SK-N-MC (cell line): ENCODE measurements at regions not wholly inside any gene's neighbourhood (a gene's known extent, or its start where the extent isn't known, plus 50 kb on each side); places are given as distances from the start of the nearest gene placed in this dataset.

Source experiments
- DNase-seq: peaks from one replicate; pipeline ENCODE4 v3.0.0-alpha.2; 2011; ENCODE audit warnings: low read depth, low spot score
- H3K27ac ChIP-seq: fragments of 200-600 bp; sonication (generic); 2 replicates; pipeline ENCODE4 v1.5.1; 2016; ENCODE audit warnings: mixed run types
- H3K36me3 ChIP-seq: fragments of 200-600 bp; sonication (generic); 2 replicates; pipeline ENCODE4 v1.6.1; 2017; ENCODE audit warnings: antibody characterized with exemption, low read length, mixed read lengths; ENCODE audit not compliant: insufficient read depth
- H3K4me3 ChIP-seq: fragments of 200-600 bp; sonication (generic); 2 replicates; pipeline ENCODE4 v1.5.1; 2016
- H3K9ac ChIP-seq: fragments of 200-600 bp; sonication (generic); 2 replicates; pipeline ENCODE4 v1.8.0; 2017; ENCODE audit warnings: mixed run types, mixed read lengths; ENCODE audit not compliant: insufficient read length
- H3K9me3 ChIP-seq: fragments of 200-600 bp; sonication (generic); 2 replicates; pipeline ENCODE4 v1.6.1; 2017; ENCODE audit warnings: low read depth, mild to moderate bottlenecking, antibody characterized with exemption, low read length, moderate library complexity, mixed read lengths
- EZH2 ChIP-seq: fragments of 200-600 bp; sonication (generic); IDR thresholded peaks from one replicate; pipeline ENCODE4 v1.6.1; 2017; ENCODE audit warnings: antibody characterized with exemption
- FOXP2 ChIP-seq: optimal IDR thresholded peaks from 2 replicates; pipeline ENCODE3; 2011; ENCODE audit warnings: mild to moderate bottlenecking, moderate library complexity; ENCODE audit not compliant: insufficient read depth; ENCODE audit errors: extremely low read length, control extremely low read depth
- POLR2AphosphoS5 ChIP-seq: IDR thresholded peaks from 2 replicates; pipeline ENCODE4 v1.6.1; 2012; ENCODE audit warnings: mild to moderate bottlenecking, low read depth, low read length, borderline replicate concordance

DNA sequence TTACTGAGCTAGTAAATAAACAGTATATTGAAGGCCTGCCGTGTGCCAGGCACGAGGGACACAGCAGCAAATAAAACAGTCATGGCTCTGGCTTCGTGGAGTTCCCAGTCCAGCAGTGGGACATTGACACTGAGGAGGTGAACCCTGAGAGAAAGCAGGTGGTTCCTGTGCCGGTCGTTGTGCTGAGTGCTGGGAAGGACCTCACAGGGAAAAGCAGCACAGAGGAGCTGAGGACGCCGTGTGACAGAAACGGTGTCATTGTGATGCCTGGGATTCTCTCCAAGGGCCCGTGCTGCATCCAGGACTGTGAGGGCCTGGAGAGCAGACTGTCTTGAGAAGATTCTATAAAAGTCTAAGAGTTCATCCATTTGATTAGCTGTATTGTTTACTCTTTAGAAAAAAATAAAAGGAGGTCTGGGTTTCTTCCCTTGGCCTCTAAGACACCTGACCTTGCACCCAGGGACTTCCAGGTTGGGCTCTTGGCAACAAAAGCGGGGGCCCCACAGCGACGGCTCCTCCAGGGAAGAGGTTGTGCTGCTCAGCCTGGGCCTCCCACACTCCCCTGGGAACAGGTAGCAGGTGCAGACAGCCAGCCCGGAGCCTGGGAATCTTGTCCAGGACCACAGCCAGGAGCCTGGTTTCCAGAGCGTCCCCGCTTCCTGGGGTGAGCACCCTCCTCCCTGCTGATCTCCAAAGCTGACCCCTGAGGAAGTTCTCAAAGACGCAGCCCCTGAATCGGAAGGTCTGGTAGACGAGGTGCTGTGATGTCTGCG is 251.2 kb upstream of the PMEPA1 start:
- TF ChIP-seq FOXP2 (no peak), POLR2AphosphoS5 (no peak), EZH2 (no peak)

DNA sequence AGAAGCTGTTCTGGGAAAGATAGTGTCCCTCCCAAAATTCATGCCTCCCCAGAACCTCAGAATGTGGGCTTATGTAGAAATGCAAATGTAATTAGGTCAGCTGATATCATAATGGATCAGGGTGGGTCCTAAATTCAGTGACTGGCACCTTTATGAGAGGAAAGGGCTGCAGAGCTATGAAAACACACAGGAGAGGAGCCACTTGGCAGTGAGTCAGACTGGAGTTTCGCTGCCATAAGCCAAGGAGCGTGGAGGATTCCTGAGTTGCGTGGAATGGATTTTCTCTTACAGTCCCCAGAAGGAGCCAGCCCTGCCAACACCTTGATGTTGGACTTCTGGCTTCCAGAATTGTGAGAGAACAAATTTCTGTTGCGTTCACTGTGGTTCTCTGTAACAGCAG is 249.8 kb upstream of the PMEPA1 start:
- no peak for TF ChIP-seq EZH2
- no peak for TF ChIP-seq FOXP2
- no peak for TF ChIP-seq POLR2AphosphoS5
- Histone ChIP-seq H3K9me3 (no peaks in the 10 kb centered on the region), H3K9ac (no peak overlapping the region), H3K27ac (no peak overlapping the region), H3K4me3 (no peak overlapping the region), H3K36me3 (no peaks in the 10 kb centered on the region)
- no peak for DNase-seq

More for the DNA sequence above, 251.2 kb upstream of the PMEPA1 start:
- no peak overlapping the region for H3K4me3 ChIP-seq
- H3K27ac ChIP-seq: no peak overlapping the region
- no peak for DNase-seq
- H3K9me3 ChIP-seq: no peaks in the 10 kb centered on the region
- H3K36me3 ChIP-seq: no peaks in the 10 kb centered on the region
- H3K9ac ChIP-seq: no peak overlapping the region

DNA sequence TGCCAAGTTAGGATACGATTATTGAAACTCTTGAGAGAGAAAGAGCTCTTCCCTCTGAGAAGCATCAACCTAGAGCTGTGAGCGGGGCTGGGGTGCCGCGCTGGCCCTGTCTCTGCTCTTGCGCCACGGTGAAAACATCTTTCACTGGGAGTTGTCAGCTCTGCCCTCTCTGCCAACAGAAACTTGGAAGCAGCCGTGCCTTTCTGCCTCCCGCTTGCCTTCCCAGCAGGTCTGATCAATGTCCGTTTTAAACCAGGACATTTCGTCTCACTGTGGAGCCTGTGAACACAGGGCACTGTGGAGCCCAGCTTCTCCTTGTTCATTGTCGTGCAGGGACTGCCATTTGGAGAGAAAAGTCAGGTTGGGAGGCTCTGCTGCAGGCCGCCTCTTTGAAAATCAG is 249.2 kb upstream of the PMEPA1 start:
- H3K4me3 ChIP-seq: no peak overlapping the region
- no peak for TF ChIP-seq EZH2
- TF ChIP-seq POLR2AphosphoS5: no peak
- no peak for TF ChIP-seq FOXP2
- no peaks in the 10 kb centered on the region for H3K9me3 ChIP-seq
- H3K36me3 ChIP-seq: no peaks in the 10 kb centered on the region
- no peak overlapping the region for H3K27ac ChIP-seq
- no peak overlapping the region for H3K9ac ChIP-seq
- no peak for DNase-seq

DNA sequence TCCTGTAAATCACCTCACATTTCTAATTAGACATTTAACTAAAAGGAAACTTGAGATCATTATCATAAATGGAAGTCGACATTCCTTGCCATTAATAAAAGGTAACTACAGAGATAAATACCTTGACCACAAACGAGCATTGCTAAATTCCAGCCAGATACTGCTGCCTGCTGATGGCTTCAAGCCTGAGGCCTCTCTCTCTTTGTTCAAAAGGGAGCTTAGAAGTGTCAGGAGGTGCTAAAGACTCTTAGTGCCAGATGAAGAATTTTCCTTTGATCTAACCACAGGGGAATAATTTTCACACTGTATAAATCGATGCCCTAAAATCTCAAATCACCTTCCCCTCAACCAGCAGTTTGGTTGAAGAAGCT is 248.2 kb upstream of the PMEPA1 start:
- DNase-seq: no peak
- no peak overlapping the region for H3K27ac ChIP-seq
- TF ChIP-seq EZH2: no peak
- no peak for TF ChIP-seq POLR2AphosphoS5
- no peak for TF ChIP-seq FOXP2
- H3K9me3 ChIP-seq: no peaks in the 10 kb centered on the region
- H3K36me3 ChIP-seq: no peaks in the 10 kb centered on the region
- no peak overlapping the region for H3K4me3 ChIP-seq
- no peak overlapping the region for H3K9ac ChIP-seq

DNA sequence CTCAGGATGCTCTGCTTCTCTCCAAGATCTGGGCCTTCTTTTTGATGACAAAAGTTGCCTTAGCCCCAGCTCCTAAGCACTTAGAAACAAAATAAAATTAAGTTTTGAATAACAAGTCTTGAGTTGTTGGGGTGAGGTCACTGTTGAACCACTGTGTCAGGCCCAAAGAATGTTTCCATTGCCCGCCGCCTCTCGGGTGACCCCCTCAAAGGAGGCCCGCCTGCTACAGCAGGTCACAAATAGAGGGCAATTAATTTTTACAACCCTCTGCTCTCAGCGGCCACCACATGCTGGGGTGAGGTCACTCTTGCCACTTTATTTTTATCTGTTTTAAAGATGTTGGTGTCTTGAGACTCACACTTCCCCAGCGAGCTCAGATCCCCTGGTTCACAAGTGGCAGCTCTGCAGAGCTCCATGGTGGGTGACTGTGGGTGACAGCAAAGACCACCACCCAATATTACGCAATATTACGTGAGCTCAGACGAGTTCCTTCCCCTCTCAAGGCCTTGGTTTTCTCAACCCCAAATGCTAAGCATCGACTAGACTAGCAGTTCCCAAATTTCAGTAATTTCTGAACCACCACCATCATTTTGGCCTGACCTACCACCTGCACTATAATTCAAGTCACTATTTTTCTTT is 247.7 kb upstream of the PMEPA1 start:
- no peak overlapping the region for H3K4me3 ChIP-seq
- no peak overlapping the region for H3K9ac ChIP-seq
- no peaks in the 10 kb centered on the region for H3K36me3 ChIP-seq
- H3K9me3 ChIP-seq: no peaks in the 10 kb centered on the region
- no peak for DNase-seq
- H3K27ac ChIP-seq: no peak overlapping the region
- TF ChIP-seq FOXP2: no peak
- no peak for TF ChIP-seq EZH2
- TF ChIP-seq POLR2AphosphoS5: no peak

DNA sequence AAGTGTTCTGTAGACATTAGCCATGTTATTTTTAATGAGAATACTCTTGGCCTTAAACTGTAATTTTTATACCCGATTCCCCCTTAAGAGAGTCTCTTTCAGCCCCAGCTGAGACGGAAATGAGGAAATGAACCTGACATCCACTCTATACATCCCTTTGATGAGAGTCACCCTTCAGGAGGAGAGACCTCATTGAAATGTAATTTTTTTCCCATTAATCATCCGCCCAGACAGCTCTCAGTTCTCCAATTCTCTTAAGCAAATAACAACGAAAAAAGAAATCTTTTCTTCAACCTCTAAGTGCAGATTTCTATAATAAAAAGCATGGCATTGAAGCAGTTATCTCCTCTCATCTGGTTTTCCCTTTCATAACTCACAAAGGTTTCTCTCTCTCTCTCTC is 243.8 kb upstream of the PMEPA1 start:
- no peaks in the 10 kb centered on the region for H3K36me3 ChIP-seq
- no peak overlapping the region for H3K4me3 ChIP-seq
- H3K9ac ChIP-seq: no peak overlapping the region
- TF ChIP-seq FOXP2 (no peak), POLR2AphosphoS5 (no peak), EZH2 (no peak)
- no peaks in the 10 kb centered on the region for H3K9me3 ChIP-seq
- no peak overlapping the region for H3K27ac ChIP-seq
- DNase-seq: no peak

DNA sequence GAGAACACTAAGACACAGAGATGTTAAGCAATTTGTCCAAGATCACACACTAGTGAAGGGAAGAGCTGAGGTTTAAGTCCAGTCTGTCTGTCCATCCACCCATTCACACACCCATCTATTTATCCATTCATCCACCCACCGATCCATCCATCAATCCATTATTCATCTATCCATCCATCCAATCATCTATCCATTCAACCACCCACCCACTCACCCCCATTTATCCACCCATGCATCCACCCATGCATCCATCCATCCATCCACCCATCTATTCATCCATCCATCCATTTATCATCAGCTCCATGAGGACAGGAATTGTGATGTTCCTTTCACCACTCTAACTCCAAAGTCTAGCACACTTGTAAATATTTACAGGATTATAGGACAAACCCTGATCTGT is 242.3 kb upstream of the PMEPA1 start:
- no peak overlapping the region for H3K9ac ChIP-seq
- DNase-seq: no peak

DNA sequence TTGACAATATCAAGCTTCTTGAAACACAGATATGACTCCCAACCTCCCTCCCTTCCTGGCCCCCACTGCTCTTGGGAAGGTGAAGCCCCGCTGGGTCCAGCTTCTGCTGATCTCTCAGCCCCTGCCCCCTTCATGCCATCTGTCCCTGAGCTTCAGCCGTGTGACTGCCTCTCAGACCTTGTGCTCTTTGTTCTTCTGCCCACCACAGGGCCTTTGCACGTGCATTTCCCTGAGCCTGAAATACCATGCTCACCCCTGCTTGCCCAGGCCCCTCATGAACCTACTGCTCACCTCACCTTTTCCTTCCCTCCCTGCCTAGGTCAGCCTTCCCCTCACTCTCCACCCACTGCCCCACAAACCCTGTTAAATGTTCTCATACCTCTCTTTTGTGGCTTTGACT is 241.7 kb upstream of the PMEPA1 start:
- TF ChIP-seq FOXP2: no peak
- TF ChIP-seq POLR2AphosphoS5: no peak
- no peak for TF ChIP-seq EZH2
- Histone ChIP-seq H3K27ac (no peak overlapping the region), H3K9me3 (no peaks in the 10 kb centered on the region), H3K9ac (no peak overlapping the region), H3K36me3 (no peaks in the 10 kb centered on the region), H3K4me3 (no peak overlapping the region)
- no peak for DNase-seq

More for the DNA sequence above, 242.3 kb upstream of the PMEPA1 start:
- TF ChIP-seq EZH2 (no peak), FOXP2 (no peak), POLR2AphosphoS5 (no peak)
- Histone ChIP-seq H3K36me3 (no peaks in the 10 kb centered on the region), H3K27ac (no peak overlapping the region), H3K9me3 (no peaks in the 10 kb centered on the region), H3K4me3 (no peak overlapping the region)
